ENCODE measurements at regions not wholly inside any gene's neighbourhood (a gene's known extent, or its start where the extent isn't known, plus 50 kb on each side); places are given as distances from the start of the nearest gene placed in this dataset.

DNA sequence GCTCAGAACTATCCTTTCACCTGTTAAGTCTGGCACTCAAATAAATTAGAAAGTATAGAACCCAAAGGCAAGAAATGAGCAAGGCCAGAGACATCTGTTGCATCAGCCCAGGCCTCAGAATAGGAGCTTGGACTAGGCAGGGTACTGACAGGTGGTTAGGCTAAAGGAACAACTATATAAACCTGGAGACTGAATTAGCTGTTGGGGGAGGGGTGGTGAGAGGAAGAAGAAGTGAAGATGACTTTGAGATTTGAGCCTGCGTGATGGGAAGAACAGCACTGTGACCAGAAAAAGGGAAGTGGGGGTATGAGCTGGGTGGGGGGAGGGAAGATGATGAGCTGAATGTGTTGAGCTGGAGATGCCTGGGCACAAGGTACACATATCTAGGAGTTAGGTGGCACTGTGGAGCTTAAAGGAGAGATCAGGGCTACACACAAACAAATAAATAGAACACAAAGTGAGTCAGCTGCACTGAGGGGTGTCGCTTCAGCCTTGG, 244.7 kb downstream of the PTEN start:
- no peak for DNase-seq (ENCODE audit: low spot score)

- peak; percentile 71 for DNase-seq (ENCODE audit: low spot score)
Measured at GRCh38 chr10:88110355-88110754, 246.9 kb downstream of the PTEN start.

DNA sequence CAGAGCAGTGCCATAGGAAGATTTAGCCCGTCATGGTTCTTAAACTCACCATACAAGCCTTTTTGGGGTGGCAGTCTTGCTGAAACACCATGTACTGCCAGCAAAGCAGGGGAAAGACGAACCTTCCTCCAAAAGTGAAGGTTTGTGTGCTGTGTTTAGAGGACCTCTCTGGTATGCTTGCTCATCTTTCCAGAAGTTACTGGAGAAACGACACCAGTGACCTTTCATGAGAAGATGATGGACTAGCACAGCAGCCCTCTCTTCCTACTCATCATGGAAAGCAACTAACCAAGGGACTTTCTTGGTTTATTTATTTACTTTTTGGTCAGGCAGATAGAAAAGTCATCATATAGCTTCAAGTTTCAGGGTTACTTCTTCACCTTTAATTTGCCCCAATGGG, 247.4 kb downstream of the PTEN start:
- DNase-seq (ENCODE audit: low spot score) = no peak

- DNase-seq (ENCODE audit: low spot score) = no peak
Measured at GRCh38 chr10:88111294-88111693, 247.9 kb downstream of the PTEN start.

DNA sequence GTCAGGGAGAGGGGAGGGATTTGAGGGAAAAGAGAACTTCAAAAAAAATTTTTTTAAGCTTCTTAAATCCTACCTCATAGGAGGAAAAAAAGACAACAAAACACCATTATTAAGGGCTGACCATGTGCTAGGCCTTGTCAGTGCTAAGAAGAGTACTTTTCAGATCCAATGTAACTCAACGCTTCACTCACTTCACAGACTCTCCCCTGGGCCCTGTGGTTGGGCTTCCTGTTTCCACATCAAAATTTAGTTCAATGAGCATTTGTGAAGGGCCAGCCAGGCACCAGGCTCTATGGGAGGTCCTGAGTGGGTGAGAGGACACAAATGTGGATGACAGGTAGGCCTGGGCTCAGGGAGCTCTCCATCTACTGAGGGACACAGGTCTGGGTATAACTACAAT, 249.8 kb downstream of the PTEN start:
- DNase-seq (ENCODE audit: low spot score) = no peak

- no peak for DNase-seq (ENCODE audit: low spot score)
Measured at GRCh38 chr10:88113657-88114272, 250.3 kb downstream of the PTEN start.

- peak; percentile 31 for DNase-seq (ENCODE audit: low spot score)
Measured at GRCh38 chr10:88114368-88114767, 250.9 kb downstream of the PTEN start.

- no peak for DNase-seq (ENCODE audit: low spot score)
Measured at GRCh38 chr10:88115407-88115806, 252.0 kb downstream of the PTEN start.

- no peak for DNase-seq (ENCODE audit: low spot score)
Measured at GRCh38 chr10:88115968-88116367, 252.5 kb downstream of the PTEN start.

GRCh38 chr10:88116481-88116880, 253.1 kb downstream of the PTEN start:
- peak; percentile 4 for DNase-seq (ENCODE audit: low spot score)

DNA sequence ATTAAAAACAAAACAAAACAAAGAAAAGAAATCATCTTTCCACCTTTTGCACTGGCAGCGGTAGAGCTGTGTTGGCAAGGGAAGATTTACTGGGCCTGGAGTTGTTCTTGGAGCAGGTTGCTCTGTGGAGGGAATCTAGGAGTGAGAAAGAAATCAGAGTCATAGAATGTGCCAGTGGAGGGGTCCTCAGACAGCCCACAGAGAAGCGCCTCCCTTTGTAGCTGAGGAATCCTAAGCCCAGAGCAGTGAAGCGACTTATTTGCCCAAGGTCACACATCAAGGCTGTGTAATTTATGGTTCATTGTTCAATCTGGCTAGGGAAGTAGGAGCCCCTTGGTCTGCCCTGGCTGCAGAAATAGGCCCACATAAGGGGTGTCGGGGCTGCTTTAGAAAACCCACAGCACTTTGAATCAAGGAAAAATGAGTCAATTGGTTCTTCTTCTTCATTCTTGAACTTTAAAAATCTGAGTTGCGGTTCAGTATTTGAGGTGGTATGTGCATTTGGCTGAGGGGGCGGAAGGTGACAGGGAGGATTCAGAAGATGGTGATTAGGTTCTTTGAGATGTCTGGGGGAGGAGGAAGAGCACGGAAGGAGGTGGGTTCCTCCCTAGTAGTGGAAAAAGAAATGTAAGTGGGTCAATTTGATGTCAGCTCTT, 253.7 kb downstream of the PTEN start:
- DNase-seq (ENCODE audit: low spot score) = no peak

- DNase-seq (ENCODE audit: low spot score) = no peak
Measured at GRCh38 chr10:88117869-88118632, 254.6 kb downstream of the PTEN start.

- no peak for DNase-seq (ENCODE audit: low spot score)
Measured at GRCh38 chr10:88118729-88119128, 255.3 kb downstream of the PTEN start.

GRCh38 chr10:88119160-88119559, 255.7 kb downstream of the PTEN start:
- no peak for DNase-seq (ENCODE audit: low spot score)

DNA sequence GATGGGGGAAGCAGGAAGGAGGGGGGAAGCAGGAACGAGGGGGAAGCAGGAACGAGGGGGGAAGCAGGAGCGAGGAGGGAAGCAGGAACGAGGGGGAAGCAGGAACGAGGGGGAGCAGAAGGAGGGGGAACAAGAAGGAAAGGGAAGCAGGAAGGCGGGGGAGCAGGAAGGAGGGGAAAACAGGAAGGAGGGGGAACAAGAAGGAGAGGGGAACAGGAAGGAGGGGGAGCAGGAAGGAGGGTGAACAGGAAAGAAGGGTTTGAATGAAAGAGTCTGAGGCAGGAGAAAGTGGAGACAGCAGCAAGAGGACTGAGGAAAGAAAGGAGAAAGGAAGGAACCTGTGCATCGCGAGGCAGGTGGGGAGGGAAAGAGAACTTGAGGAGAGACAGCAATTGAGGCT, 256.6 kb downstream of the PTEN start:
- DNase-seq (ENCODE audit: low spot score) = no peak

DNA sequence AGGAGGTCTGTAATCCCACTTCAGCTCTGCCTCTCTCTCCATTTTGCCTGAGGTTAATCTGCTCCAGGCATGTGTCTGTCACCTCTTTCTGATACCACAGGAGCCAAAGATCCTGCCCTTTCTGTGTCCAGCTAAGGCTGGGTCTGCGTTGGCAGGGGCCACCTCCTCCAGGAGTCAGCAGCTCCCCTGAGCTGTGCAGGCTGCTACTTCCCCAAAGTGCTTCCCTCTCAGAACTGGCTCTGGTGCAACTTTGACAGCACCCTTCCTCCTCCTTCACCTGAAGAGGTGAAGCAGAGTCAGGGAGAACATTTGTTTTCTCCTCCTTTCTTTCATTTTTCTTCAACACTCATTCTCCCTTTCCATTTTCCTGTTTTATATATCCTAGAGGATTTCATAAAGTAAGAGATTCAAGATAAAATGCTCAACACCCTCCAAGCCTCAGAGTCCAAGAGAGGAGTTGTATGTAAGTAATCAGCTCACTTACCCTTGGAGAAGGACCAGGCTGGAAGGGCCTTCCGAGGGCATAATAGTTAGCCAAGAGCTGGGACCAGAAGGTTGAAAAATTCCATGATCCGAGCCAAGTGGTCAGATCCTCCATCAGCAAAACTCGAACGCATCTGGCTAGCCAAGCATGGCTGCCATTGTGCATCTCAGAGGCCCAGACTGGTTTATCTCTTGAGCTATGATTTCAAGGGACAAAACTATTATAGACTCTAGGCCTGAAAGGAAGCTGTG, 257.3 kb downstream of the PTEN start:
- DNase-seq (ENCODE audit: low spot score) = no peak

DNA sequence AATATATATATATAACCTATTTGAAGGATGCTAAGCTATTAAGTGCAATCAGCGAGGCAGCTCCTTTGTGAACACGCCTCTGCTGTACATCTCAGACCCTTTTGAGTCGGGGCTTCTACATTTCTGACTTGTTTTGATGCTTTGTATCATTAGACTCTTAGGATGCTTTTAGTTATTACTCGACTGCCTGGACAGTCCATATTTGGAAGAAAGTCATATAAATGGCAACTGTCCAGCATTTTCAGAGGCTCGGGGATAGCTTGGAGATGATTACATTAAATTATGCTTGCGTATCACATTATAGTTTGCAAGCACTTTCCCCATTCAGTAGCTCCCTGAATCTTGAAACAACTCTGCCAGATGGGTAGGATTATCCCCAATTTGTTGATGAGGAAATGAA, 257.9 kb downstream of the PTEN start:
- no peak for DNase-seq (ENCODE audit: low spot score)

- DNase-seq (ENCODE audit: low spot score) = no peak
Measured at GRCh38 chr10:88122145-88122544, 258.7 kb downstream of the PTEN start.

DNA sequence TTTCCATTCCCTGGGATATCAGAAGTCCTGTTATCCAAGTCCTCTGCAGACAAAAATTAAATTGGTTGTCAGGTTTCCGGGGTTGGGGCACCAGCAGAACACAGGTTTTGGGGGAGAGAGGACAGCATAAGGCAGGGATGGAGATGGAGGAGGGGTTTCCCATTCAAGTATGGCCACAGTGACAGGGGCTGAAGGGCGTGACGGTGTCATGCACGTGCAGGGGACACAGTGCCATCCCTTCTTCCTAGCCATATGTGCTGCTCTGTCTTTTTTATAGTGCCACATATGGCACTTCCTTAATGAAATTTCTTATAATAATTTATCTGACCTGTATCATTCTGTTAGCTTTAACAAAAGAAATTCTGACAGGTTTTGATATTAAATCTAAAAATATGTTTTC, 259.2 kb downstream of the PTEN start:
- no peak for DNase-seq (ENCODE audit: low spot score)

GRCh38 chr10:88125766-88126165, 262.3 kb downstream of the PTEN start:
- DNase-seq (ENCODE audit: low spot score) = no peak

DNA sequence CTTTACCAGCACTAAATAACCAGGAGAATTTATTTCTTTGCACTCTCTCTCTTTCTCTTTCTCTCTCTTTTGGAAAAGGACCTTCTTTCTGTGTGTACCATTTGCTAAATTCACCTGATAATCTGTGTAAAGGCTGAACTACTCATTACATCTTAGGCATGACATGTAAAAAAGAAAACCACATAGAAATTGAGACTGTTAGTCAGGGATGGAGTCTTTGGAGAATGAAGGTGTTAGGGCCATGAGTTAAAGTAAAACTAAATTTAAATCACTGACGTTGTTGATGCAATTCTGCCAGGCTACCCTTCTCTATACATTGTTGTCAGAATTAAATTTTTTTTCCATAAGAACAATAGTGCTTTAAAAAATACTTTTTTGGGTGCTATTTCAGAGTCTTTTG, 263.3 kb downstream of the PTEN start:
- no peak for DNase-seq (ENCODE audit: low spot score)

- DNase-seq (ENCODE audit: low spot score) = no peak
Measured at GRCh38 chr10:88127269-88127668, 263.8 kb downstream of the PTEN start.

DNA sequence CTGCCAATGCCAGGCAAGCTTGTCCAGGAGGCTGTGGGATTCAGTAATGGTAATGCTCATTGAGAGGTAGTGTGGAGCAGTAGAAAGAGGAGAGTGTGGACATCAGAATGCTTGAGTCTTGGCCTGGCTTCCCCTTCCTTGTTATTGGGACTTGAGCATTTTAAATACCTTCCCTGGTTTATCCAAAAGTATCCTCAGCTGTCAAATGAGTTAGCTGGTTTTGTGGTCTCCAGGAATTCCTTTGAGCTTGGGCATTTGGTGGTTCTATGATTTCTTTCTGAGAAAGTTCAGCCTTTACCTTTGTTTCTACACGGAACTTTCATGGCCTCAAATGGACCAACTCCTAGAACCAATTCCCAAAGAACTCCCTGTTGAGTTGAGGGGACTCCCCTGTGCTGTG, 264.3 kb downstream of the PTEN start:
- DNase-seq (ENCODE audit: low spot score) = no peak
